ENCODE measurements at regions not wholly inside any gene's neighbourhood (a gene's known extent, or its start where the extent isn't known, plus 50 kb on each side); places are given as distances from the start of the nearest gene placed in this dataset.
"Not testable (repeated sequence)": the region's sequence is repeated elsewhere in the genome, so short reads cannot be mapped to it uniquely, and the experiment has no call there.

GRCh38 chr3:152564459-152564858, 270.5 kb upstream of the P2RY1 start:
- no peak for ATAC-seq
- intact Hi-C loops (cut with DNase I), result no loop called here

GRCh38 chr3:152574461-152575079, 260.4 kb upstream of the P2RY1 start:
- intact Hi-C loops (cut with DNase I), result loop anchor here (2.0 kb wide), 2 partner anchors 66 to 100 kb away; no protein-coding TSS in a partner anchor
- peak; percentile 67 for DNase-seq (ENCODE audit: missing footprints)
- peak; percentile 83 for ATAC-seq

More at GRCh38 chr3:152564459-152564858, 270.5 kb upstream of the P2RY1 start:
- no peak for DNase-seq (ENCODE audit: missing footprints)

DNA sequence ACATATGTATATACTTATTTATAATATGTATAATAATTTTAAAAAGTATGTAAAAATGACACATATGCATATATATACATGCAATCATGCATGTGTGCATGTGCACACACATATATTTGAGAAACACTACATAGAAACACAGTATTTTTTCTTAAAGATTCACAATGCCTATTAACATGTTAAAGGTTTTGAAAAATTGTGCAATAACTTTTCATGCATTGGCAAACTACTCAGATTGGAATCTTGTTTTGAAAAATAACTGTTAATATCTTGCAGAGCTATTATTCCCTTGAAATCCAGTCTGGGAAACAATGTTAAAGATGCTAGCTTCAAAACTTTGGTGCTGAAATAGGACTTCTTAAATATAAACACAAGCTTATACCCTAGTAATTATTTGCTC, 256.2 kb upstream of the P2RY1 start:
- intact Hi-C loops (cut with DNase I), result no loop called here
- DNase-seq (ENCODE audit: missing footprints), result no peak
- no peak for ATAC-seq

DNA sequence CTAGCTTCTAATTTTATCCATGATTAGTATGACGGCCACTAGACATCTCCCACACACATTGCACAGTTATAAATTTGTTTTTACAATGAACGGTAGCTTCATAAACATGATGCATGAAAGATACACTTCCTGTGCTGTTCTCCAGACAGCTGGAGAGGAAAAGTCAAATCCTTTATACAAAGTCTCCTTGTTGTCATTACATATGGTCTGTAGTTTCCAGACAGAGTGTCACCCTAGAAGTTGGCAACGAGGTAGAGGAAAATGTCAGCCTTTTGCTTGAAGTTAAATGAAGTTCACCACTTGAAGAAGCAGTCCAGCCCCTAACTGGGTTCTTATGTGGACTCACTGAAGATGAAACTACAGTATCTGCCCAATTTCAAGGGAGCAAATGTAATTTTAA, 253.0 kb upstream of the P2RY1 start:
- intact Hi-C loops (cut with DNase I), result no loop called here

DNA sequence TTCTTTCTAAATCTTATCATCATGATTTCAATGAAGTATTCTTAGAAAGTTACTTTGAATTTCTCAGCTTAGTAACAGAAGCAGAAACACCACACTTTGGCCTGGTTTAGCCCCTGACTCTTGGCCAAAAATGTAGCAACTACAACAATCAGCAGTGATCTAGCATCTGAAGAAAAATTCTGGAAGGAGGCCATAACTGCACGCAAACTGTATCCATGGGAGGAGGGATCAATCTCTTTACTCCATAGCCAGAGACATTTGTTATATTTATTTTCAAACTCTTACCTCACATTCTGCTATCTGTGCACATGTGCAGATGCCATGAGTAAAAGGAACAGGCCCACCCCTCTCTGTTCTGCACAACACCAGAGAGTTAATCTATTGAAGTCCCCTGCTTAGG, 251.0 kb upstream of the P2RY1 start:
- no peak for DNase-seq (ENCODE audit: missing footprints)
- no peak for ATAC-seq
- intact Hi-C loops (cut with DNase I), result no loop called here

More for the DNA sequence above, 253.0 kb upstream of the P2RY1 start:
- no peak for DNase-seq (ENCODE audit: missing footprints)
- no peak for ATAC-seq

DNA sequence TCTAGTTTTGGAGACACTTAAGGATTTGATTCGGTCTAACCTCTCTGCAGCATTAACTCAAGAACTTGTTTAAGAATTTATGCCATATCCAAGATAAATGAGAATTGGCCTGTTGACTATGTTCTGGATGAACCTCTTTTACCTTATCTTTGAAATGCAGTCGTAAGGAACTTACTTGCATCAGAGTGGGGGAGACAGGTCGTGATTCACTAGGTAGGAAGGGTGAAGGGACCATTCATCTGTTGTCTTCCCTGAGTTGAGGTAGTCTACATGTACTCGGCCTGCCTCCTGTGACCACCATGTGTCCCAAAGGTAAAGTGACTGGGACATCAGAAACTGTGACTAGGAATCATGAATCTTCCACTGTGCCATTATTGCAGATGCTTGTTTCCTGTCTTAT, 248.0 kb upstream of the P2RY1 start:
- intact Hi-C loops (cut with DNase I), result no loop called here
- ATAC-seq (no peak), DNase-seq (ENCODE audit: missing footprints) (no peak)

DNA sequence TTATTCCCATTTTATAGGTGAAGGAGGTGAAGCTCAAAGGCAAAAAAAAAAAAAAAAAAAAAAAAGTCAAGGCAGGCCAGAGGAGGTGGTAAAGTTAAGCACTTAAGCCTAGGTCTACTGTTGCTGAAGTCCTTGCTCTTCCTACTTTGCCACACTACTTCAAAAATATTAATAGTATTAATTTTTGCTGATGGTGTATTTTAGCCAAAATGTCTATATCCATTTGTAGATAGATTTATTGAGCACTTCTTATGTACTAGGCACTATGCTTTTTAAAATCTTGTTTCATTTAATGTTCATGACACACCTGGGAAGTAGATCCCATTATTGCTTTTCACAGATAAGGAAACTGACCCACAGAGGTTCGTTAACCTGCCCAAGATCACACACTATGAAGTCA, 247.1 kb upstream of the P2RY1 start:
- intact Hi-C loops (cut with DNase I), result no loop called here
- ATAC-seq (no peak), DNase-seq (ENCODE audit: missing footprints) (no peak)

DNA sequence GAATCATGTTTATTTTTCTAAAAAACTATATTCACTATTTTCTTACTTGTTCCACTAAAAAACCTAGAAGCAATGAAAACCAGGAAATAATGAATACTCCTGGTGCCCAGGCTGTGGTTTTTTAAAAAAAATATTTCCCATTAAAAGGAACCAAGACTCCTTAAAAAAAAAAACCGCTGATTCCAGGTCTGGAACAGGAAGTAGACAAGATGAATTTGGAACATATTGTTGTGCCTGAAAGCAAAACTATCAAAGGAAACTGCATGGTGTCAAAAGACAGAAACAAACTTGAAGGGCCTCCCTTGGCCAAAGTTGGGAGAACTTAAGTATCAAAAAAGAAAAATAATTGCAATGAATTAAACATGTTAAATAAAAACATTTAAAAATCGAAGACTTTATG, 245.3 kb upstream of the P2RY1 start:
- intact Hi-C loops (cut with DNase I), result no loop called here
- DNase-seq (ENCODE audit: missing footprints), result no peak
- no peak for ATAC-seq

DNA sequence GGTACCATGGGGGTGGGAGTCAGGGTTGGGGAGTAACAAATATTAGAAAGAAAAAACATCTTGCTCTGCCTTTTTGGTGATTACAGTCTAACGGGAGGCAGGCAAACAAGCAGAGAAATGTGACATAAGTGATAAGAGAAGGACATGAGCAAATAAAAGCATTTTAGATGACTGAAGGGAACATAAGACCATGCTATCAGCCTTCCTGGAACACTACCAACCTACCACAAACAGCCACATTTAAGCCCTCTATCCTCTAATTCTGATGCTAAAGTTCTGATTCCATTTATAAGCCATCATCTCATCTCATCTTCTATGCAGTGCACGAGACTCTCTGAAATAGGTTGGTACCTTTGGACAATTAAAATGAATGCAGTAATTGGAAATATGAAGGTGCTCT, 243.4 kb upstream of the P2RY1 start:
- ATAC-seq (no peak), DNase-seq (ENCODE audit: missing footprints) (no peak)
- intact Hi-C loops (cut with DNase I), result no loop called here

DNA sequence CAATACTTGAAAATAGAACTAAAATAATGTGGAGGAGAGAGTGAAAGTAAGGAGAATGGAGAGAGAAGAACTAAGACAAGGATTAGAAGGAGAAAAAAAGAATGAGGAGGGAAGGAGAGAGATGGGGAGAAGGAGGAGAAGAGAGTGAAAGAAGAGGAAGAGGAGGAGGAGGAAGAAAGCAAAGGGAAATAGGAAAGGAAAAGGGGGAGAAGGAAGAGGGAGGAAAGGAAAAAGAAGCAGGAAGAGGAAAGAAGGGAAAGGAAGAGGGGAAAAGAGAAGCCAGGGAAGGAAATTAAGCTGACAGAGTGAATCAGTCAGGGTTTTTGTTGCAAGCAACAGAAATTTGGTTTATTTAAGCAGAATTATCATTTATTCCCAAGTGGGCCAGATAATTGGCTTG, 241.7 kb upstream of the P2RY1 start:
- DNase-seq (ENCODE audit: missing footprints) (no peak), ATAC-seq (no peak)
- intact Hi-C loops (cut with DNase I), result no loop called here

DNA sequence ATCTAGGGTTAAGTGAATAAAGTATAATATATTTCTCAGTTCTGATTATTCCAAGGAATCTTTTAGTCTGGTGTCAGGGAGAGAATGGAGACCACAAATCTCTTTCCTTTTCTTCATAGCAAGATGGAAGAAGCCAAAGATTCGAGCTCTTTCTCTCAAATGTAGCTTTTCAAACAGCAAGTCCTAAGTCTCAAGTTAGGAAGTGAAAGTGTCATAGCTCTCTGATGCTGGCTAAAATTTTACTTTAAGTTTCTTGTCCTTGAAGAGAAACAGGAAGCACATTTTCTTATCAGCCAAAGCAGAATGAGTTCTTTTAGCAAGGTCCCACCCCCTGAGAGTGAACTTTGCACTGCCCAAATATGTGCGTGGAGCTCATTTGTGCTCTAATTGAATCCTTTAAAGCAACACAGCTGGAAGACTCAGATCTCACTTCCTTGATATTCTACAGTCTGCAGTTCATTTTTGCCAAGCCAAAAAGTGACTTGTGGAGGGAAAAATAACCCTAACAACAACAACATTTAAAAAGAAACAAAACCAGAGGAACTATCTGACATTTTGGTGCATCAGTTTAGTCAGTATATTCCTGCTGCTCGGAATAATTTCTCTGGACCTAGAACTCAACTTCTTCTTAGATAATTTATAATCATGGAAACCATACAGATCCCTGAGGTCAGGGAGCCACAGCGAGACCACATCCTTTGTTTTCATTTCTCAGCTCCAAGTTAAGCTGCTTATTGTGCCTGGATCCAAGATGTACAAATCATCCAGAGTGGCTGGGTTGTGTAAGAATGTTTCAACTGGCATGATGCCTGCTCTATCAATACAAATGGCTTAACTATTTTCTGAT, 238.7 kb upstream of the P2RY1 start:
- no peak for DNase-seq (ENCODE audit: missing footprints)
- ATAC-seq, result peak; percentile 93
- intact Hi-C loops (cut with DNase I), result no loop called here

DNA sequence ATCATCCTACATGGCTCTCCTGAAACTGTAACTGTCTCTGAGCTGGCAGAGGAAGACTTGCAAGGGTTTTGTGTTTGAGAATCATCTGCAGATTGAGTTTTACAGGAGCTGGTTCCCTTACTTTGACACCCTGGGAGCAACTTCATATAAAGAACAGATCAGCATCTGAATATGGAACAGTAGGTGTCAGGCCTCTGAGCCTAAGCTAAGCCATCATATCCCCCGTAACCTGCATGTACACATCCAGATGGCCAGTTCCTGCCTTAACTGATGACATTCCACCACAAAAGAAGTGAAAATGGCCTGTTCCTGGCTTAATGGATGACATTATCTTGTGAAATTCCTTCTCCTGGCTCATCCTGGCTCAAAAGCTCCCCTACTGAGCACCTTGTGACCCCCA, 238.1 kb upstream of the P2RY1 start:
- intact Hi-C loops (cut with DNase I); ATAC-seq; DNase-seq (ENCODE audit: missing footprints): not testable (repeated sequence)

- no peak for DNase-seq (ENCODE audit: missing footprints)
- intact Hi-C loops (cut with DNase I), result no loop called here
- no peak for ATAC-seq
Observed at GRCh38 chr3:152606146-152606545, 228.8 kb upstream of the P2RY1 start.

GRCh38 chr3:152607179-152607578, 227.8 kb upstream of the P2RY1 start:
- no peak for DNase-seq (ENCODE audit: missing footprints)
- intact Hi-C loops (cut with DNase I), result no loop called here
- no peak for ATAC-seq

- DNase-seq (ENCODE audit: missing footprints) (no peak), ATAC-seq (no peak)
- intact Hi-C loops (cut with DNase I), result no loop called here
Observed at GRCh38 chr3:152608696-152609594, 226.0 kb upstream of the P2RY1 start.

- intact Hi-C loops (cut with DNase I), result no loop called here
- no peak for ATAC-seq
- DNase-seq (ENCODE audit: missing footprints), result no peak
Observed at GRCh38 chr3:152609891-152610290, 225.0 kb upstream of the P2RY1 start.

GRCh38 chr3:152610622-152611021, 224.3 kb upstream of the P2RY1 start:
- intact Hi-C loops (cut with DNase I), result no loop called here
- ATAC-seq, result no peak

GRCh38 chr3:152611905-152612304, 223.0 kb upstream of the P2RY1 start:
- ATAC-seq, result peak; percentile 63
- intact Hi-C loops (cut with DNase I), result no loop called here
- DNase-seq (ENCODE audit: missing footprints), result no peak

More at GRCh38 chr3:152610622-152611021, 224.3 kb upstream of the P2RY1 start:
- no peak for DNase-seq (ENCODE audit: missing footprints)

GRCh38 chr3:152613851-152614250, 221.1 kb upstream of the P2RY1 start:
- ATAC-seq, result no peak
- intact Hi-C loops (cut with DNase I), result no loop called here

More at GRCh38 chr3:152613851-152614250, 221.1 kb upstream of the P2RY1 start:
- DNase-seq (ENCODE audit: missing footprints), result no peak

All from Right ventricle myocardium inferior (tissue), 1 donor.